SK-N-SH (cell line): ENCODE measurements at regions not wholly inside any gene's neighbourhood (a gene's known extent, or its start where the extent isn't known, plus 50 kb on each side); places are given as distances from the start of the nearest gene placed in this dataset.

Experiments
- CTCF ChIA-PET: fragments of 300-600, 350-600 bp; formaldehyde crosslinking; extraction: SDS; loops from one replicate; lab custom pipeline; 2021; lab: Yijun Ruan, JAX
- POLR2A ChIA-PET: fragments of 350-600 bp; sonication (Branson Sonifier 250); formaldehyde crosslinking; extraction: SDS; loops from one replicate; lab custom pipeline; 2020; ENCODE audit warnings: antibody characterized with exemption, inconsistent platforms; lab: Yijun Ruan, JAX
- DNase-seq: peaks from one replicate; pipeline ENCODE4 v3.0.0; 2012
- H2AFZ ChIP-seq: fragments of 200-600 bp; sonication (generic); 2 replicates; pipeline ENCODE4 v1.8.1; 2016; ENCODE audit warnings: antibody characterized with exemption, mild to moderate bottlenecking, low read depth
- H3F3A ChIP-seq: fragments of 200-600 bp; sonication (generic); replicated peaks from 2 replicates; pipeline ENCODE3; 2016; ENCODE audit warnings: antibody characterized with exemption, mild to moderate bottlenecking; ENCODE audit not compliant: insufficient read depth
- H3K27ac ChIP-seq, 2 experiments: fragments of 200-500 bp in 1 of 2; fragments of 200-600 bp in 1 of 2; sonication (Bioruptor generic) in 1 of 2; sonication (generic), shearing (Covaris generic) in 1 of 2; 2 replicates each; pipeline versions ENCODE4 v1.5.1 to v1.6.1; 2014 to 2016; ENCODE audit warnings: low read depth in 2 of 2, inconsistent platforms in 1 of 2, low read length in 1 of 2, mild to moderate bottlenecking in 1 of 2, mixed read lengths in 1 of 2
- H3K27me3 ChIP-seq: fragments of 200-600 bp; sonication (generic), shearing (Covaris generic); 2 replicates; pipeline ENCODE4 v1.6.1; 2016; ENCODE audit warnings: mixed run types; ENCODE audit not compliant: insufficient read depth
- H3K36me3 ChIP-seq, 2 experiments: fragments of 200-500 bp in 1 of 2; fragments of 200-600 bp in 1 of 2; sonication (Bioruptor generic) in 1 of 2; sonication (generic) in 1 of 2; replicated peaks in 1 of 2; 2 replicates each; pipeline versions ENCODE3 to v1.5.1; 2014 to 2016; ENCODE audit warnings: low read length in 1 of 2, mild to moderate bottlenecking in 1 of 2; ENCODE audit not compliant: insufficient read depth in 2 of 2, control insufficient read depth in 1 of 2
- H3K4me1 ChIP-seq, 2 experiments: fragments of 200-500 bp in 1 of 2; fragments of 200-600 bp in 1 of 2; sonication (Bioruptor generic) in 1 of 2; sonication (generic), shearing (Covaris generic) in 1 of 2; 2 replicates each; pipeline versions ENCODE4 v1.5.1 to v1.6.1; 2014 to 2016; ENCODE audit warnings: low read depth in 1 of 2, low read length in 1 of 2, mixed run types in 1 of 2; ENCODE audit not compliant: insufficient read depth in 2 of 2, control insufficient read depth in 1 of 2
- H3K4me2 ChIP-seq: fragments of 200-600 bp; sonication (generic), shearing (Covaris generic); 2 replicates; pipeline ENCODE4 v1.6.1; 2017; ENCODE audit warnings: mixed run types
- H3K4me3 ChIP-seq, 2 experiments: fragments of 200-500 bp in 1 of 2; fragments of 200-600 bp in 1 of 2; sonication (Bioruptor generic) in 1 of 2; sonication (generic), shearing (Covaris generic) in 1 of 2; 2 replicates each; pipeline versions ENCODE4 v1.5.1 to v1.8.1; 2014 to 2016; ENCODE audit warnings: low read depth in 2 of 2, inconsistent platforms in 1 of 2, low read length in 1 of 2, mild to moderate bottlenecking in 1 of 2, mixed read lengths in 1 of 2, moderate library complexity in 1 of 2
- H3K79me2 ChIP-seq: fragments of 200-600 bp; sonication (generic); 2 replicates; pipeline ENCODE4 v1.8.1; 2017; ENCODE audit warnings: mild to moderate bottlenecking; ENCODE audit not compliant: insufficient read depth
- H3K9ac ChIP-seq: fragments of 200-600 bp; sonication (generic); 2 replicates; pipeline ENCODE4 v1.6.1; 2017; ENCODE audit warnings: mixed run types
- H3K9me2 ChIP-seq: fragments of 200-600 bp; sonication (generic); 2 replicates; pipeline ENCODE4 v1.6.1; 2017; ENCODE audit warnings: mixed run types
- H3K9me3 ChIP-seq: fragments of 200-600 bp; sonication (generic); 2 replicates; pipeline ENCODE4 v1.6.1; 2017; ENCODE audit warnings: mixed run types, mild to moderate bottlenecking, moderate library complexity
- H4K20me1 ChIP-seq: fragments of 200-600 bp; sonication (generic); 2 replicates; pipeline ENCODE4 v1.6.1; 2017; ENCODE audit warnings: mild to moderate bottlenecking, mixed run types; ENCODE audit not compliant: insufficient read depth
- CTCF ChIP-seq: fragments of 200-600 bp; sonication (generic); IDR thresholded peaks from 2 replicates; pipeline ENCODE4 v1.6.1; 2017; ENCODE audit warnings: antibody characterized with exemption, mild to moderate bottlenecking, moderate library complexity
- ELF1 ChIP-seq: IDR thresholded peaks from 2 replicates; pipeline ENCODE4 v1.4.0; 2012
- FOSL2 ChIP-seq: IDR thresholded peaks from 2 replicates; pipeline ENCODE4 v1.4.0; 2012; ENCODE audit warnings: low read depth, mild to moderate bottlenecking, moderate library complexity, borderline replicate concordance
- FOXJ3 ChIP-seq: sonication (generic); formaldehyde crosslinking; IDR thresholded peaks from 2 replicates; pipeline ENCODE4 v1.5.1; 2020; ENCODE audit warnings: mild to moderate bottlenecking, missing genetic modification reagents
- FOXM1 ChIP-seq: IDR thresholded peaks from 2 replicates; pipeline ENCODE4 v1.4.0; 2012; ENCODE audit warnings: low read depth, mild to moderate bottlenecking
- JUND ChIP-seq: IDR thresholded peaks from 2 replicates; pipeline ENCODE4 v1.4.0; 2012
- NFIC ChIP-seq: IDR thresholded peaks from 2 replicates; pipeline ENCODE4 v1.4.0; 2012; ENCODE audit warnings: borderline replicate concordance
- NRF1 ChIP-seq: IDR thresholded peaks from 2 replicates; pipeline ENCODE4 v1.6.1; 2012; ENCODE audit warnings: low read depth, mild to moderate bottlenecking, low read length
- PBX3 ChIP-seq: IDR thresholded peaks from 2 replicates; pipeline ENCODE4; 2012
- RAD21 ChIP-seq: IDR thresholded peaks from 2 replicates; pipeline ENCODE4 v1.6.1; 2012; ENCODE audit warnings: mild to moderate bottlenecking, low read length
- RCOR1 ChIP-seq: fragments of 150-350 bp; IDR thresholded peaks from 2 replicates; pipeline ENCODE4 v1.6.1; 2017; ENCODE audit warnings: antibody characterized with exemption, low read length
- REST ChIP-seq: IDR thresholded peaks from 2 replicates; pipeline ENCODE4 v1.6.1; 2012; ENCODE audit warnings: mild to moderate bottlenecking, low read depth, low read length, moderate library complexity
- RFX5 ChIP-seq: IDR thresholded peaks from 2 replicates; pipeline ENCODE4 v1.6.1; 2012; ENCODE audit warnings: mild to moderate bottlenecking, improper control_type of control experiment, low read length
- SMC3 ChIP-seq: IDR thresholded peaks from 2 replicates; pipeline ENCODE4 v1.6.1; 2012; ENCODE audit warnings: low read depth, low read length, improper control_type of control experiment
- TAF1 ChIP-seq: IDR thresholded peaks from 2 replicates; pipeline ENCODE4 v1.6.1; 2012; ENCODE audit warnings: low read depth, mild to moderate bottlenecking, low read length, moderate library complexity, borderline replicate concordance
- USF2 ChIP-seq: fragments of 150-350 bp; IDR thresholded peaks from 2 replicates; pipeline ENCODE4 v1.6.1; 2017; ENCODE audit warnings: antibody characterized with exemption, low read length, low read depth, borderline replicate concordance
- ZBTB33 ChIP-seq: IDR thresholded peaks from 2 replicates; pipeline ENCODE4 v1.4.0; 2012; ENCODE audit warnings: low read depth, borderline replicate concordance

- H4K20me1 ChIP-seq: no peaks in the 10 kb centered on the region
- H3K4me2 ChIP-seq: no peak overlapping the region
- POLR2A ChIA-PET: no interaction called here
- H3K36me3 ChIP-seq: no peaks in the 10 kb centered on the region
- H3K79me2 ChIP-seq: no peaks in the 10 kb centered on the region
- H3K9me2 ChIP-seq: no peaks in the 10 kb centered on the region
- no peaks in the 10 kb centered on the region for H3K9me3 ChIP-seq
- H3K9ac ChIP-seq: no peak overlapping the region
- no peak overlapping the region for H3K4me3 ChIP-seq
- TF ChIP-seq CTCF (no peak), FOXM1 (no peak), PBX3 (no peak), NRF1 (no peak), NFIC (no peak), FOXJ3 (CRISPR knock-in tag) (no peak), USF2 (no peak), RAD21 (no peak), RFX5 (no peak), ZBTB33 (no peak), TAF1 (no peak), FOSL2 (no peak), JUND (no peak), SMC3 (no peak), ELF1 (no peak), REST (no peak), RCOR1 (no peak)
- DNase-seq: no peak
- H3F3A ChIP-seq: no peaks in the 10 kb centered on the region
- CTCF ChIA-PET: interaction anchor here (1.3 kb wide), 1 partner anchor 10 kb away, joined by 4 read pairs; no protein-coding TSS in a partner anchor
- no peaks in the 10 kb centered on the region for H3K4me1 ChIP-seq
- no peak overlapping the region for H3K27ac ChIP-seq
- H3K27me3 ChIP-seq: no peaks in the 10 kb centered on the region
- H2AFZ ChIP-seq: no peak overlapping the region
Observed at GRCh38 chr4:111952688-111953087, 192.6 kb upstream of the FAM241A start.
